ENCODE measurements at regions not wholly inside any gene's neighbourhood (a gene's known extent, or its start where the extent isn't known, plus 50 kb on each side); places are given as distances from the start of the nearest gene placed in this dataset.

DNA sequence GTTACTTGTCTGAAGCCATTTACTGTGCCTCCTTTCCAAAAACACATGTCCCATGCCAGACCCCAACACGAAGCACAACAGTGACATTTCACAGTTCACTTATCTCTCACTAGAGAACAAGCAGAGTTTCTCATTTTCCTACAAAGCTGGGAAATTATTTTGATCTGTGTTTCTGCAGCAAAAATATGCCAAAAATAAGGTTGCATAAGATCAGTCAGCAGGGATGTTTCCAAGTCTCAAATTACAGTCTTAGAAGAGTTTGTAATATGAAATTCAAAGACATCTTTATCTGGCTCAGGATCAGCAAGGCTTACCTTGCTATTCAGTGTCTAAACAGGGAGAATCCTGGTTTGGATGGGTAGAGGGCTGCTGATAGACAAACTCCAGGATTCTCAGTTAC, 75.5 kb downstream of the GJD2 start:
- no peak for TF ChIP-seq POLR2A (IDR thresholded peaks at IDR 0.05)
- TF ChIP-seq, protein P1, sequence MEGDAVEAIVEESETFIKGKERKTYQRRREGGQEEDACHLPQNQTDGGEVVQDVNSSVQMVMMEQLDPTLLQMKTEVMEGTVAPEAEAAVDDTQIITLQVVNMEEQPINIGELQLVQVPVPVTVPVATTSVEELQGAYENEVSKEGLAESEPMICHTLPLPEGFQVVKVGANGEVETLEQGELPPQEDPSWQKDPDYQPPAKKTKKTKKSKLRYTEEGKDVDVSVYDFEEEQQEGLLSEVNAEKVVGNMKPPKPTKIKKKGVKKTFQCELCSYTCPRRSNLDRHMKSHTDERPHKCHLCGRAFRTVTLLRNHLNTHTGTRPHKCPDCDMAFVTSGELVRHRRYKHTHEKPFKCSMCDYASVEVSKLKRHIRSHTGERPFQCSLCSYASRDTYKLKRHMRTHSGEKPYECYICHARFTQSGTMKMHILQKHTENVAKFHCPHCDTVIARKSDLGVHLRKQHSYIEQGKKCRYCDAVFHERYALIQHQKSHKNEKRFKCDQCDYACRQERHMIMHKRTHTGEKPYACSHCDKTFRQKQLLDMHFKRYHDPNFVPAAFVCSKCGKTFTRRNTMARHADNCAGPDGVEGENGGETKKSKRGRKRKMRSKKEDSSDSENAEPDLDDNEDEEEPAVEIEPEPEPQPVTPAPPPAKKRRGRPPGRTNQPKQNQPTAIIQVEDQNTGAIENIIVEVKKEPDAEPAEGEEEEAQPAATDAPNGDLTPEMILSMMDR (IDR thresholded peaks at IDR 0.05) = no peak
- DNase-seq = no peak
- WGBS, 4 donors = 13 to 53% (median 40%) methylated on average over 1 of the region's 1 CpG
- intact Hi-C loops (cut with DNase I) = no loop called here
- no peak overlapping the region for H3K27ac ChIP-seq
- H3K27me3 ChIP-seq = peaks cover 10% of the 10 kb centered on the region
- H3K4me1 ChIP-seq (replicated peaks in 1 of 2) = no peaks in the 10 kb centered on the region
- no peaks in the 10 kb centered on the region for H3K9me3 ChIP-seq (replicated peaks in 1 of 3)
- no peaks in the 10 kb centered on the region for H3K36me3 ChIP-seq (replicated peaks in 1 of 2)
- no peak overlapping the region for H3K4me3 ChIP-seq

DNA sequence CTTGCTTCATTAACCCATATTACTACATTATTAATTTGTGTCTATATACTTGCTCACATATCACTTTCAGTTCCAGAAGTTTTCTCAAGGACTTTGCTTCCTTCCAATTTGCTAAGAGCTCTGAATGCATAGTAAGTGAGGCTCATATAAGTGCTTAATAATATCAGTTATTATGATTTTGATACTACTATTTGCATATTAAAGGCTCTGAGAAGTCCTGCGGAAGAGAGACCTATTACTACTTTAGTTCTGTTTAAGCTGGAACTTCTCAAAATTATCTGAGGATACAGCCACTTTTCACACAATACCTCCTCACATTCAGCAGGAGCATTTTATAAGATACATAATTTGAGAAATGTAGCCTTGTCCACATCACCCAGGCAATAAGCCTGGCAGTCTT, 81.6 kb downstream of the GJD2 start:
- DNase-seq = no peak
- Histone ChIP-seq H3K27ac (no peak overlapping the region), H3K9me3 (replicated peaks in 1 of 3) (no peaks in the 10 kb centered on the region), H3K27me3 (no peaks in the 10 kb centered on the region), H3K36me3 (replicated peaks in 1 of 2) (no peaks in the 10 kb centered on the region), H3K4me1 (replicated peaks in 1 of 2) (no peaks in the 10 kb centered on the region), H3K4me3 (no peak overlapping the region)
- intact Hi-C loops (cut with DNase I) = no loop called here
- TF ChIP-seq, protein P1 (IDR thresholded peaks at IDR 0.05) = no peak
- no peak for TF ChIP-seq POLR2A (IDR thresholded peaks at IDR 0.05)
- 86 to 97% (median 94%) methylated on average over 1 of the region's 1 CpG for WGBS, 4 donors

DNA sequence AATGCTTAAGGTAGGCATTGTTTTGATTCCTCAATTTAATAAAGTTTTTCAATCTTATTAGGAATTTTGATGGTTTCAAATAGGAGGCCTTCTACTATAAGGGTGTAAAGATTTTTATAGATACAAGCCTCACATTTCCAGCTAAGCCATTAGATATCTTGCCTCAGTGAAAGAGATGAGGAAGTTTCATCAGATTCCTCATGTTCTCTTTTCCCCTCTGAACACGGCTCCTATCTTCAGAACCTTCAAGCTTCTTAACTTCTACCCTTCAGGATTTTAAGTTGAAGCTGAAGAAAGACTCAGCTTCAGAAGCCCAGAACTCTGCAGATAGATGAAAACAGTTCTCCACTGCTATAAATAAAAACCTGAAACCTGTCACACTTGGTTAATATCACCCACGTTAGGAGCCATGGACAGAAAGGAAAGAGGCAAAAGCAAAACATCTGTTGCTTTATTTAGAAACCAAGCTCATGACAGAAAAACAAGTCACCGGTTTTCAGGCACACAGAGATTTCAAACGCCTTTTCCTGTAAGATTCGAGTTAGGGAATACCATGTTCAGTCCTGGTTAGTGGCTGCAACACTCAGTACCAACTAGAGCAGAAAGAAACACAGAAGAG, 82.2 kb upstream of the GOLGA8B start:
- intact Hi-C loops (cut with DNase I) = no loop called here
- Histone ChIP-seq H3K36me3 (replicated peaks in 1 of 2) (no peaks in the 10 kb centered on the region), H3K4me1 (replicated peaks in 1 of 2) (no peaks in the 10 kb centered on the region), H3K27me3 (no peaks in the 10 kb centered on the region), H3K9me3 (replicated peaks in 1 of 3) (no peaks in the 10 kb centered on the region), H3K4me3 (no peak overlapping the region), H3K27ac (no peak overlapping the region)
- DNase-seq = no peak
- WGBS, 4 donors = 23 to 51% (median 37%) methylated on average over 5 of the region's 5 CpGs
- no peak for TF ChIP-seq POLR2A (IDR thresholded peaks at IDR 0.05)
- TF ChIP-seq, protein P1 (IDR thresholded peaks at IDR 0.05) = no peak

GRCh38 chr15:34664418-34664817, 81.0 kb upstream of the GOLGA8B start:
- no peaks in the 10 kb centered on the region for H3K36me3 ChIP-seq (replicated peaks in 1 of 2)
- 7 to 23% (median 17%) methylated on average over 1 of the region's 1 CpG for WGBS, 4 donors
- no peak overlapping the region for H3K27ac ChIP-seq
- H3K27me3 ChIP-seq = no peaks in the 10 kb centered on the region
- no peaks in the 10 kb centered on the region for H3K9me3 ChIP-seq (replicated peaks in 1 of 3)
- H3K4me1 ChIP-seq (replicated peaks in 1 of 2) = no peaks in the 10 kb centered on the region
- no peak overlapping the region for H3K4me3 ChIP-seq
- DNase-seq = no peak
- intact Hi-C loops (cut with DNase I) = no loop called here
- no peak for TF ChIP-seq POLR2A (IDR thresholded peaks at IDR 0.05)
- TF ChIP-seq, protein P1 (IDR thresholded peaks at IDR 0.05) = no peak

Measured in adrenal gland (tissue), 9 donors.